ENCODE measurements at regions not wholly inside any gene's neighbourhood (a gene's known extent, or its start where the extent isn't known, plus 50 kb on each side); places are given as distances from the start of the nearest gene placed in this dataset.
A peak's percentile ranks its signal among the peaks of the same experiment; 100 is the strongest.

- Histone ChIP-seq H3K4me3 (ENCODE audit: low read length) (no peak overlapping the region), H3K9ac (ENCODE audit: low read length) (no peak overlapping the region), H3K27me3 (replicated peaks; ENCODE audit: insufficient read depth, low read length) (no peaks in the 10 kb centered on the region), H3K4me1 (ENCODE audit: low read length) (no peaks in the 10 kb centered on the region), H3K36me3 (replicated peaks; ENCODE audit: insufficient read depth, low read length) (no peaks in the 10 kb centered on the region), H4K20me1 (ENCODE audit: insufficient read depth, low read length) (no peaks in the 10 kb centered on the region), H3F3A (ENCODE audit: insufficient read depth, low read length) (no peaks in the 10 kb centered on the region), H3K4me2 (ENCODE audit: low read depth, low read length) (no peak overlapping the region), H3K79me2 (ENCODE audit: low read length) (no peaks in the 10 kb centered on the region), H3K27ac (ENCODE audit: low read length) (no peak overlapping the region), H3K9me3 (replicated peaks; ENCODE audit: insufficient read depth, low read length) (no peaks in the 10 kb centered on the region), H2AFZ (ENCODE audit: low read length) (no peak overlapping the region), H3K9me2 (replicated peaks; ENCODE audit: insufficient read depth, low read length) (no peaks in the 10 kb centered on the region)
- no peak for TF ChIP-seq CTCF (IDR thresholded peaks at IDR 0.05; ENCODE audit: low read length)
- TF ChIP-seq EZH2 (optimal IDR thresholded peaks at IDR 0.05; ENCODE audit: low read depth, low read length) = no peak
- no peak for TF ChIP-seq EZH2phosphoT487 (IDR thresholded peaks at IDR 0.05; ENCODE audit: low read length)
- DNase-seq = no peak
Measured at GRCh38 chr20:7758406-7758805, 181.9 kb downstream of the HAO1 start.

DNA sequence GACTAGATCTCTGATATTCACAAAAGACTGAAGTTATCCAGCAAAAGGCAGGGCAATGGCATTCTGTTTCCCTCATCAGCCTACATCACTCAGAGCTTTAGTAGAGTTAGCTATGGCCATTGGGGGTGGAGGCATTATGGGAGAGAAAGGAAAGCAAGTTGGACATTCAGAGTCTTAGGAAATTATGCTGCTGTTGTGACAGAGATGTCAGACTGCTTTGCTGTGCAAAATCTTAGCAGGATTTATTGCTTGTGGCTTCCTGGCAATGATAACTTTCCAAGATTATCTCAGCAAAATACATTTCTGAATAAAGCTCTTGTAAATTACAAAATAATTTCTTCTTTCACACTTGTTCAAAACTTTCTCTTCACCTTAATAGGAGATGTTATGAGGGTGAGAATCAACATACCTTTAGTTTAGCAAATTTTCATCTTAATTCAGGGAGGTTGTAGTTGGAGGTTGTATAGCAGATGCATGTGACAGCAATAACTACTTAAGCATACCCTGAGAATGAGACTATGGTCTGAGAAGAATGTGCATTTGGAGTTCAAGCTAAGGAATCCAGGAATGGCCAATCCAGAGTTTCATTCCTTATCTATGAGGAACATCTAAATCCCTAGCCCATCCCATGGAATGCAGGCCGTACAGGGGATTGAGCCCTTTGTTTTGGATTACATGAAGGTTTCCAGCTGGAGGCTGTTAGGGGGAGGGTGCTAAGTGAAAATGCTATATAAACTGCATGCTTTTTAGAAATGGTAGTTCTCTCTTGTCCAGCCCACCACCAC, 179.8 kb downstream of the HAO1 start:
- no peak overlapping the region for H3K4me3 ChIP-seq (ENCODE audit: low read length)
- no peak for DNase-seq
- no peaks in the 10 kb centered on the region for H3K36me3 ChIP-seq (replicated peaks; ENCODE audit: insufficient read depth, low read length)
- no peaks in the 10 kb centered on the region for H4K20me1 ChIP-seq (ENCODE audit: insufficient read depth, low read length)
- no peak overlapping the region for H3K9ac ChIP-seq (ENCODE audit: low read length)
- TF ChIP-seq CTCF (IDR thresholded peaks at IDR 0.05; ENCODE audit: low read length) (no peak), EZH2 (optimal IDR thresholded peaks at IDR 0.05; ENCODE audit: low read depth, low read length) (no peak), EZH2phosphoT487 (IDR thresholded peaks at IDR 0.05; ENCODE audit: low read length) (no peak)
- no peaks in the 10 kb centered on the region for H3F3A ChIP-seq (ENCODE audit: insufficient read depth, low read length)
- no peaks in the 10 kb centered on the region for H3K9me3 ChIP-seq (replicated peaks; ENCODE audit: insufficient read depth, low read length)
- H3K4me2 ChIP-seq (ENCODE audit: low read depth, low read length) = no peak overlapping the region
- H3K4me1 ChIP-seq (ENCODE audit: low read length) = peaks cover 10% of the 10 kb centered on the region
- no peaks in the 10 kb centered on the region for H3K79me2 ChIP-seq (ENCODE audit: low read length)
- H2AFZ ChIP-seq (ENCODE audit: low read length) = no peak overlapping the region
- H3K27me3 ChIP-seq (replicated peaks; ENCODE audit: insufficient read depth, low read length) = no peaks in the 10 kb centered on the region
- no peaks in the 10 kb centered on the region for H3K9me2 ChIP-seq (replicated peaks; ENCODE audit: insufficient read depth, low read length)
- H3K27ac ChIP-seq (ENCODE audit: low read length) = no peak overlapping the region

DNA sequence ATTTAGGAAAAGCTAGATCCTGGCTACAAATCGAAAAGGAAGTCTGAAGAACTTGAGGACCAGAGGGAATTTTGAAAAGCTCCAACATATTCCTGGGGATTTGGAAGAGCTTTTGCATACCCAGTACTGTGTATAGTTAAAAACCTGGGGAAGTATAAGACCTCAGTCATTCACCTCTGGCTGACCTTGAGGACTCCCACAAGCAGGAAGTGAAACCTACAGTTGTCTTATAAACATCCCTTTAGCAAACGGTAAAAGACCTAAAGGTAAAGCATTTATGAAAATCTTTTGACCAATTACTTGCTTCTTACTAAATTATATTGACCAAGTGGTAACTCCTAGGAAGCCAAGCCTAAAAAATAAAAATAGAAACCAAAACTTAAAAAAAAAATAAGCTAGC, 175.0 kb downstream of the HAO1 start:
- DNase-seq = peak; percentile 74
- no peak overlapping the region for H2AFZ ChIP-seq (ENCODE audit: low read length)
- no peaks in the 10 kb centered on the region for H3K9me3 ChIP-seq (replicated peaks; ENCODE audit: insufficient read depth, low read length)
- H3K79me2 ChIP-seq (ENCODE audit: low read length) = no peaks in the 10 kb centered on the region
- H3K9ac ChIP-seq (ENCODE audit: low read length) = no peak overlapping the region
- TF ChIP-seq EZH2 (optimal IDR thresholded peaks at IDR 0.05; ENCODE audit: low read depth, low read length) (no peak), CTCF (IDR thresholded peaks at IDR 0.05; ENCODE audit: low read length) (no peak), EZH2phosphoT487 (IDR thresholded peaks at IDR 0.05; ENCODE audit: low read length) (no peak)
- H3K4me1 ChIP-seq (ENCODE audit: low read length) = peaks cover 18% of the 10 kb centered on the region
- H3K9me2 ChIP-seq (replicated peaks; ENCODE audit: insufficient read depth, low read length) = no peaks in the 10 kb centered on the region
- peaks cover 4% of the 10 kb centered on the region for H3F3A ChIP-seq (ENCODE audit: insufficient read depth, low read length)
- H3K27me3 ChIP-seq (replicated peaks; ENCODE audit: insufficient read depth, low read length) = no peaks in the 10 kb centered on the region
- no peak overlapping the region for H3K4me3 ChIP-seq (ENCODE audit: low read length)
- H4K20me1 ChIP-seq (ENCODE audit: insufficient read depth, low read length) = no peaks in the 10 kb centered on the region
- H3K27ac ChIP-seq (ENCODE audit: low read length) = no peak overlapping the region
- no peaks in the 10 kb centered on the region for H3K36me3 ChIP-seq (replicated peaks; ENCODE audit: insufficient read depth, low read length)
- H3K4me2 ChIP-seq (ENCODE audit: low read depth, low read length) = peak overlapping the region; percentile 25
